ENCODE measurements at regions not wholly inside any gene's neighbourhood (a gene's known extent, or its start where the extent isn't known, plus 50 kb on each side); places are given as distances from the start of the nearest gene placed in this dataset.

GRCh38 chr3:80492162-80492561 is 724.4 kb upstream of the ROBO1 start:
- DNase-seq (ENCODE audit: low read depth), result no peak

- DNase-seq (ENCODE audit: low read depth), result no peak
These were observed 705.2 kb upstream of the ROBO1 start for GRCh38 chr3:80472961-80473360.

- DNase-seq (ENCODE audit: low read depth), result no peak
These were observed 704.7 kb upstream of the ROBO1 start for GRCh38 chr3:80472459-80472858.

GRCh38 chr3:80470433-80470832 is 702.6 kb upstream of the ROBO1 start:
- no peak for DNase-seq (ENCODE audit: low read depth)

DNA sequence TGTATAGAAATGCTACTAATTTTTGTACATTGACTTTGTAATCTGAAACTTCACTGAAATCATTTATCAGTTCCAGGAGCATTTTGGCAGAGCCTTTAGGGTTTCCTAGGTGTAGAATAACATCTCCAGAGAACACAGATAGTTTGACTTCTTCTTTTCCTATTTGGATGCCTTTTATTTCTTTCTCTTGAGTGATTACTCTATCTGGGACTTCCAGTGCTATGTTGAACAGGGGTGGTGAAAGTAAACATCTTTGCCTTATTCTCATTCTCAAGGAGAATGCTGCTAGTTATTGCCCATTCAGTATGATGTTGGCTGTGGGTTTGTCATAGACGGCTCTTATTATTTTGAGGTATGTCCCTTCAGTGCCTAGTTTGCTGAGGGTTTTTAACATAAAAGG is 697.9 kb upstream of the ROBO1 start:
- no peak for DNase-seq (ENCODE audit: low read depth)

DNA sequence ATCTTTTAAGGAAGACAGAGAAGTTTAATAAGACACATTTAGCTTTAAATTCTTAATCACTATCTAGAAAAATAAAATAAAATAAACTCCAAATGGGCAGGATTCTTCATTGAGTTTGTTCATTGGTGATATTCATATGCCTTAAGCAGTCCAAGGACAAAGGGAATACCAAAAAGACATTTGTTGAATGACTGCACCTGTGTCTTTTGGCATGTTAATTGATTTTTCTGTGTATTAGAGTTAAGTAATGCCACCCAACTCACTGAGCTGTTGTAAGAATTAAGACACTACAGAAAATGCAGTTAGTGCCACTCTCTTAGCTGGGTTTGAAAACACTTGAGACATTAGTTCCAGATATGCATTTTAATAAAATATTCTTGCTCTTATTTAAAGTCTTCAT is 683.6 kb upstream of the ROBO1 start:
- no peak for DNase-seq (ENCODE audit: low read depth)

GRCh38 chr3:80445641-80446040 is 677.8 kb upstream of the ROBO1 start:
- DNase-seq (ENCODE audit: low read depth), result no peak

GRCh38 chr3:80445053-80445452 is 677.3 kb upstream of the ROBO1 start:
- DNase-seq (ENCODE audit: low read depth), result no peak

DNA sequence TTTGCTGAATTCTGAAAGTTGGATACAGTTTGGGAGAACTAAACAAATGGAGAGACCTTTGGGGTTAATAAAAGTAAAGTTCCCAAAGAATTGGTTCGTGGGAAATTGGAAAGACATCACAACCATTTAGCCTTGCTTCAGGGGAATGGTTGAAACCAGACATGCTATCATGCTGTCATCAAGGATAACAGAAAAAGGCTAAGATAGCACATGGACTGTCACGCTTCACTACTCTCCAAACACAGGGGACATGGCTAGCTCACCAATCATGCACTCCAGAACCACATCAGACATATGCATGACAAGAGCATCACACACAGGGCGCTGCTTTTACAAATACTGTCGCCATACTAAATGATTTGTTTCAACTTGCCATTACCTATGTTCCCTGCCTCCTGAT is 671.7 kb upstream of the ROBO1 start:
- DNase-seq (ENCODE audit: low read depth), result no peak

GRCh38 chr3:80434366-80434765 is 666.6 kb upstream of the ROBO1 start:
- DNase-seq (ENCODE audit: low read depth), result no peak

DNA sequence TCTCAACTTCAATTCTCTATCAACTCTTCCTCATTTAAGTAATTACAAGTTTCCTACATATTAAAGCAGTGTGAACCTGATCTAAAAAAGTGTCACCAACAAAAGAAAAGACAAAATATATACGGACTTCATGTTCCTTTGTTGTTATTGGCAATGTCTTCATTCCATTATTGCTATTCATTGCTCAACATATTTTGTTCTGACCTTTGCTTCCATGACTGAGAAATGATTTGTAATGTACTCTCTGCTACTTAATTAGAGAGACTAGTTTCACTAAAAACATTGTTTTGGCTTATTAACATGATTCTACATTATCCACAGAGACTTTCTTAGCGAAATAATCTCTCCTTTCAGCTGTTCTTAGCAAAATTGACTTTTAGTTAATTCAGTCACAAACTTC is 657.2 kb upstream of the ROBO1 start:
- DNase-seq (ENCODE audit: low read depth), result no peak

DNA sequence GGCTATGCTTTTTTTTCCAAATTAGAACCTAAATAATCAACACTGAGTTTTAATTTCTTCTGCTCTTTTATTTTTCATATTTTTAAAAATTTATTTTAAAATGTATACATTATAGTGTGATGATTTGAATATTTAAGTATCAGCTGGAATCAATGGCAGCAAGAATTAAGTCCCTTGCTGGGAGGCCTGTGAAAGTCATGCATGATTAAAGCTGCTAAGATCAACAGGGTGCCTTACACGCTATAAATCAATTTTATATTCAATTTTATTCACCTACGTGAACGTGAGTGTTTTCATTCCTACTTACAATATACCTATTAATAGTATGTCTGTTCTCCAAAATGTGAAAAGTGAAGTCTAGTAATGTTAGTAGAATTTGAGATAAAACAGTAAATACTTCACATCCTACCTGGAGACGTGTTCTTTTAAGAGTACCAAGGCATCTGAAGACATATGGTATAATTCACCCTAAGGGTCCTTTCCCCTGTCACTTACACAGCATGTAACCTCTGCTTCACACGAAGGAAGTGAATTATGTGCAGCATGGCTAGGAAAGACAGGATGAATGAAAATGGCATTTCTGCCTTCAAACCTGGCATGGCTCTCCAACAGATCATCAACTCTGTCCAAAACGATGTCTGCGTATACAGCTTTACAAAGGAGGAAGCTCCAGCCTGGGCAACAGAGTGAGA is 640.4 kb upstream of the ROBO1 start:
- no peak for DNase-seq (ENCODE audit: low read depth)

DNA sequence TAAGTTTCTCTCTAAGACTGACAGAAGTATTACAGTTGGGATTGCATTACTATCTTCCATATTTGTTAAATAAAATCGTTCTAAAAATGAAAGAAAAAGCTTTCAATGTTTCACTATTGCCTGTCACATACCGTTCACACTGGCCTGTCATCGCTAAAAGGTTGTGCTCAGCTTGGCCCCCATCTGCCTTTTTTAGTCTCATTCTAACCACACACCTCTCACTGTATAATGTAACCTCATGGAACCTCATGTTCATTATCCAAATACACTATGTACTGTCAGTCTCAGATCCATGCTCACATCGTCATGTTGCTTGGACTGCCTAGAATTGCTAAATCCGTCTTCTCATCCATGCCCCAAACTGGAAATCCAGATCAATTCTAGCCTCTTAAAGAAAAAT is 637.8 kb upstream of the ROBO1 start:
- DNase-seq (ENCODE audit: low read depth), result no peak

DNA sequence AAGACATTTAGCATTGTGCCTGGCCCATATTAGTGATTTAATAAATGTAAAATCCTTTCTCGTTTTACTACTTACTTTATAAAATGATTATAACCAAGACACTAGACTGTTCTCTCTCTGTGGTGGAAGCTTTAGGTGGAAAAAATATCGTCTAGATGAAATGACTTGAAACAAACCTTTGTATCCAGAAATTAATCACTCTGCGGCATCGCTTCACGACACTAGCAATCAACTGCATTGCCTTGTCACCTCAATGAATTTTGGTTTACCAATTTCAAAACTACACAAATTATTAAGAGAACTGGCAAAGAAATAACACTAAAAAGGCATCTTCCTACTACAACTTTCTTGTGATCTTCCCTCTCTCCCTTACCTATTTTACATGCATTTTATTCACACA is 627.2 kb upstream of the ROBO1 start:
- no peak for DNase-seq (ENCODE audit: low read depth)

DNA sequence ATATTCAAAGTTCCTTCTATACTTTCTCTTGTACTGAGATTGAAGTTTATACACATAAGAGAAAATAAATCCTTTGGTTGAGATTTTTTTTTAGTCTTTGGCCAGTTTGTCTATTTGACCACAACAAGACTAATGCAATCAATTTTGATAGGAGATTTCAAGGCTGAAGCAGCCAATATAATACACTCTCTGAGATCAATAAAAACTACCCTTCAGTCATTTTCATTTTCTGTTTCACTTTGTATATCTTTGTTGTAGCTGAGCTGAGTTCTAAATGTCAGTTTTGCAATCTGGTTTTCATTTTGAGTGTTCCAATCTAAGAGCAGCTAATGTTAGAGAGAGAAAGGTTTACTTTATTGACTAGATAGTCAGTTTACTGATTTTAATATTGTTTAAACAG is 623.8 kb upstream of the ROBO1 start:
- no peak for DNase-seq (ENCODE audit: low read depth)

GRCh38 chr3:80384811-80385210 is 617.0 kb upstream of the ROBO1 start:
- no peak for DNase-seq (ENCODE audit: low read depth)

GRCh38 chr3:80374423-80374822 is 606.6 kb upstream of the ROBO1 start:
- no peak for DNase-seq (ENCODE audit: low read depth)

DNA sequence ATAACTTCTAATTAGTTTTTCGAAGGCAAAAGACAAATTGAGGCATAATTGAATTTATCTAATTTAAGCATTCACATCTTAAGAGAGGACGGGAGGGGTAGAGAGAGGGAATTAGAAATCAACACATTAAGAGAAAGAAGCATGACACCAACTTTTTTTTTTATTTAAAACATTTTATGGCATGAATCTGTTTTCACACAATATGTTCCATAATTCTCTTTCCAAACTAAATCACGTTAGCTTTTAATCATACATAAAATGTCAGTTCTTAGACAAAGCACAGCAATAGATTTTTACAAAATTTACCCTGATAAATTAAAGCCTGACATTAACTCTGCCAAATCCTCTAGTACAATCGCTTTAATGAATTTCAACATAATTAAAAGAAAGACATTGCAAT is 600.8 kb upstream of the ROBO1 start:
- DNase-seq (ENCODE audit: low read depth), result no peak

DNA sequence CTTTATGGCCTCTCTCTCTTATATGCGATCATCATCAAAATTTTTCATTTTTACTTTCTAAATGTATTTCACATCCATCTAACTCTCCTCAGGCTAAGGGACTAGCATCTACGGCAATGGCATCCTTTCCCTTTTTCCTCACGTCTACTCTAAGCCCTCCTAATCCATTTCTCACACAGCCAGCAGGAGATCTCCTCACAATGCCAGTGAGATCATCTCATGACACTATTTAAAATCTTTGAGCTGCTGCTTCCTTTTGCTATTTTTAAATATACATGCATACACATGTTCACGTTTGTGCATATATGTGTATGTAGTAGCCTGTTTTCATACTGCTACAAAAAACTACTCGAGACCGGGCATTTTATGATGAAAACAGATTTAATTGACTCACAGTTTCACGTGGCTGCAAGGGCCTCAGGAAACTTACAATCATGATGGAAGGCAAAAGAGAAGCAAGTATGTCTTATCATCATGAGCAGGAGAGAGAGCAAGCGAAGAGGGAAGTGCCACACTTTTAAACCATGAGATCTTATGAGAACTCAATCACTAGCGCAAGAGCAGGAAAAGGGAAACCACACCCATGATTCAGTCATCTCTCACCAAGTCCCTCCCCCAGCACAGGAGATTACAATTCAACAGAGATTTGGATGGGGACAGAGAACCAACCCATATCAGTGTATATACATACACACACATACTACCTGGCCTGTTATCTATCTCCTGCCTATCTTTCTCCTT is 599.2 kb upstream of the ROBO1 start:
- no peak for DNase-seq (ENCODE audit: low read depth)

GRCh38 chr3:80357761-80358160 is 590.0 kb upstream of the ROBO1 start:
- DNase-seq (ENCODE audit: low read depth), result no peak

GRCh38 chr3:80355144-80355543 is 587.3 kb upstream of the ROBO1 start:
- no peak for DNase-seq (ENCODE audit: low read depth)

- DNase-seq (ENCODE audit: low read depth), result no peak
These were observed 583.4 kb upstream of the ROBO1 start for GRCh38 chr3:80351201-80351600.

DNA sequence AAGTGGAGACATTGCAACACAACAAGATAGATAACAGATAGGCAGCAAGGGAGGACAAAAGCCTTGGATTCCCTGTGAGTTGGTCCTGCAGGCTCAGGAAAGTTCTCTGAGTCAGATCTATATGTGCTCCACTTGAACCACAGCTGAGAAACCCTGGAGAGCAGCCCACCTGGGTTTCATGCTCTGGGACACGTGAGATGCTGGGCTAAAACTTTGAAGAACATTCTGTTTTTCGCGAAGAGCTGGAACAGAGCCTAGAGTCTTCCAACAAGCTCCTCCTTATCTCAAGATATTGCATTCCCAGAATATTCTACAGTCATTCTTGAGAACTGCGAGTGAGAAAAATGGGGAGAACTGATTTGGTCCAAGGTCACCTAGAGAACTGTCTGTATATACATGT is 583.0 kb upstream of the ROBO1 start:
- no peak for DNase-seq (ENCODE audit: low read depth)

GRCh38 chr3:80338366-80338765 is 570.6 kb upstream of the ROBO1 start:
- DNase-seq (ENCODE audit: low read depth), result no peak
